DMS53 treated with DMSO at 0.1 percent for 48 hours (cell line): ENCODE measurements at regions not wholly inside any gene's neighbourhood (a gene's known extent, or its start where the extent isn't known, plus 50 kb on each side); places are given as distances from the start of the nearest gene placed in this dataset.

ENCODE experiments used
- DNase-seq: peaks from one replicate; lab custom pipeline; 2025; ENCODE audit not compliant: unreplicated experiment; lab: John Stamatoyannopoulos, UW

DNA sequence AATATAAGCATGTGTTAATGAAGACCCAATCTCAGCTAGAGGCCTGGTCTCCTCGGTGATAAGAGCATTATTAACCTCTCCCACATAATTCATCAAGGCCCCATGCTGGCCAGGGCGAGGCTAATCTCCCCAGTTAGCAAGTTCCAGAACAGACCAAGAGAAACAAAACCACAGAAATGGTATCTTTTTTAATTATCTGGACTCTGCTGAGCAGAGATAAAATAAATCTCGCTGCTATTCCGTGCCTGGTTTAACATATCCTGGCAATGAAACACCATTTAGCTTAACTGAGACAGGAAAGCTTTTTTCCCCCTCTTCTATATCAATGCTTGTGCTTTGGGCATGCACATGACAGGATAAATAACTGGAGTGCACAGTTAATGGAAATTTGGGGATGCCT lies 72.5 kb upstream of the ARHGEF3 start:
- no peak for DNase-seq

DNA sequence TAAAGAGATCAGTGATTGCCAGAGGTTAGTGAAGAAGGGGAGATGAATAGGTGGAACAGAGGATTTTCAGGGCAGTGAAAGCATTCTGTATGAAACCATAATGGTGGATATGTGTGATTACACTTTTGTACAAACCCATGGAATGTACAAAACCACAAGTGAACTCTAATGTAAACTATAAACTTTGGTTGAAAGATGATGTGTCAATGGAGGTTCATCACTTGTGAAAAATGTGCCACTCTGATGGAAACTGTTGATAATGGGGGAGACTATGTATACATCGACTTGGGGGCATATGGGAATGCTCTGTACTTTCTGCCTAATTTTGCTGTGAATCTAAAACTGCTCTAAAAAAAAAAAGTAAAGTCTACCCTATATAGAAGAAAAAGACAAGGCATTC lies 68.7 kb upstream of the ARHGEF3 start:
- no peak for DNase-seq

DNA sequence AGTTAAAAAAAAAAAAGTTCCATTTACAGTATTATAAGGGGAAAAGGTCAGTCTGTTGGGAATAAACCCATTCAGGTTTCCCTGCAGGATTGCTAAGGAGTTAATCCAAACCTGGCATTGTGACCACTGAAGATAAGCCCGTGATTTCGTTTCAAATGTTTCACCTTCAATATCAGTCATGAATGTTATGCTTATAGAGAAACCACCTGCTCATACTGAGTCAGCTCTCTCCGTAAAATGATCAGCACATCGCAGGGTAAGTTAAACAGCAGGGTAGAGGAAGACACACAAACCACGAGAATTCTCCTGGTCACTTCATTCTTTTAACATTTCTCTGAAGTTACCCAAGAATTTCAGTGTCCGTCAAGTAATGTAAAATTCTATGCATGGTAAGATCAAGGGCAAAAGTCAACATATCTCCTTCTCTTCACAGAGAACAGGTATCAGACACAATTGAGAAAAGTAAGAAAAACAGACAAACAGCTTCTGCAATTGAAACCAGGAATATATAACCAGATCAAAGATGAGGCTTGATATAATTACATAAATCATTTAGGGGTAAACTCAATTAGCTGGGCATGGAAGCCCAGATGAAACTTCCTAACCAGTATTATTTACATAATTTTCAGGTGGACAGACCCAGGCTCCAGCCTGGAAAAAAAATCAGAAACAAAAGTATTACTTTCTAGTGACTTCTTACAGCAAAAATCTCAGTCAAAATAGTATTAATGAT lies 67.6 kb upstream of the ARHGEF3 start:
- no peak for DNase-seq

DNA sequence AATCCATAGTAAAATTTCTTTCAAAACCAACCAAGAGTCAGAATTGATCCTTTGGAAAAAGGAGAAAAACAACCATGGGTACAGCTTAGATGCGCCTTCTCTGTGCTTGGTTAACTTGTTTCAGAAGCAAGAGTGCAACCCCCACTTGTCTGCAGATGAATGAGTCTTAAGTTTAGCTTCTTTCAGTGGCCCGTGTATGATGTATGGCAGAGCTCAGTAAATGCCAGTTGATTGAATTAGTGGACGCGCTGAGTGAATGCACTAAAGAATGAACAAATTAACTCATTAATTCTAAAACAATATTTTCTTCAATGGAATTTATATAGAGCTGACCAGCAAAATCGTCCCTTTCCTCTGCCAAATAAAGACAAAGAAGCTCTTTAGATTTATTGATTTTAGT lies 67.0 kb upstream of the ARHGEF3 start:
- DNase-seq: no peak

DNA sequence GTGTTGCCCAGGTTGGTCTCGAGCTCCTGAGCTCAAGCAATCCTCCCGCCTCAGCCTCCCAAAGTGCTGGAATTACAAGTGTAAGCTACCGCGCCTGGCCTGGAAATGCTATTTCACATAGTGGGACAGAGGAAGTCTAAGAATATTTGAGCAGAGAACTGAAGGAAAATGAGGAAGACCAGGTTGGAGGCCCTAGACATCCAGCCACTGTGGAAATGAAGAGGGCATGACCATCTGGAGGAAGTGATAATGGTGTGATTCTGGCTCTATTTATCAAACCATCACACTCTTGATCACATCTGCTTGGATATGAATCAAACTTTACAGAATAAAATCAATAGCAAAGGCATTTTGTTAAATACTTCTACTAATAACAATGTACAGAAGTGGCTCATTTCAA lies 65.9 kb upstream of the ARHGEF3 start:
- no peak for DNase-seq

DNA sequence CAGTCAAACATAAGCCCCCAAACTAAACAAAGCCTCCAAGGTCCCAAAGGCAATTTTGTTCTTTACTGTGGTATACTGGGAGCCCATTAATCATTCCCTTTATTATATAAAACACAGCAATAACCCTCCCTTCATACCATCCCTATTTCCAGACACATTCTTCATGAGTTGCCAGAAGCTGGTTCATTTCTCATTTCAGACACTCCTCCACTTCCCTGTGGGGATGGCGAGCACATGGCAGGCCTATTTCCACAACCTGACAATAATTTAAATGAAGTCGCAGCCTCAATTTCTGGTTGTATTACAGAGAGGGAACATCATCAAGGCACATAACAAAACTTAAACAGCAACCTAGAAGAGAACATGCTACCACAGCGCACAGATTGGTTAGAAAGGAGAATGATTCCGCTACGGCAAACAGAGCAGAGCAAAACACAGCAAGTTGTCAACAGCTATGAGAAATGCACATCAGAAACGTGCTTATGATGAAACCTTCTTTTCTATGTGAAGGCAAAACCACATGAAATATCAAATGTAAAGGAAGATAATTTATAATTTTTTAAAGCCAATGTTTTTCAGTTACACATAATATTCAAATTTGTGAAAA lies 63.3 kb upstream of the ARHGEF3 start:
- no peak for DNase-seq

DNA sequence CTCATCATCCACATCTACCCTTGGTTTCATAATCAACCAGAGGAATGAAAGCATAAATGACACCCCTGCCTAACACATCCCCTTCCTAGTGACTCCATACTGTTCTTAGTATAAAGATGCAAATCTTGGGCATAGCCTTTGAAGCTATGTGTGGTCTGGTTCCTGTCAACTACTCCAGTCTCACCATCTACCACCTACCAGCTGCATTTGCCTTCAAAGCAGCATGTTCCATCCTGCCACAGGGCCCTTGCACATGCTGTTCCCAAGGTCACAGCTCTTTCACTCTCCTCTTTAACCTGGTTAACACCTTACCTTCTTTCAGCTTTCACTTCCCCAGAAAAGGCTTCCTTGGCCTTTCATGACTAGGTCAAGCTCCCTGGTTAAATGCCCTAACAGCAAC lies 62.3 kb upstream of the ARHGEF3 start:
- DNase-seq: no peak

DNA sequence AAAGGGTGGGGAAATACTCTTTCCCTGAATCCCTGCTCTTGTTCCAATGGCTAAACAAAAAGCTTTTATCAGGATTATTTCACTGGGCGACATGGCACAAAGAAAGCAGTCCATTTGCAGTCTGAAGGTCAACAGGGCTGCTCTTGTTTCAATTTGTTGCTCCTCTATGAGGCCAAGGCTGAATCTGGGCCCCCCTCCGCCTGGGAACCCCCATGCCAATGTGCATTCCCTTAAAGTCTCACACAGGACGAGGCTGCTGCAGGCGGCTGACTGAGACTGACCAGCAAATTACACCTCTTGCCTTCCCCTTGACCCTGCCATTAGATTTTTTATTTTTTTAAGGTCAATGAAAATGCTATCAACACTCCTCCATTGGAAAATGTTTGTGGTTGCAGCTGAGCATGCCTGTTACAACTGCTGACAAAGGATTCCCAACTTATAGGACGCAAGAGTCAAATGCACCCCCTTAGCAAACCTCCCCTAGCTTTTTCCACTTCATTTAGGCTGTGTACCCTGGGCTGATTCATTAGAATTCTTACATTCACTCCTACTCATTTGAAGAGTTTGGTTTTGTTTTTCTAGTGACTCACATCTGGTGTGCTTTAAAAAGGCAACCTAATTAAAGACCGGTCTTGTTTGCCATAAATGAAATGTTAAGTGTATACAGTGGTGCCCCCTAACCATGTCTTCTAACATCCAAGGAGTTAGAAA lies 60.8 kb upstream of the ARHGEF3 start:
- no peak for DNase-seq

DNA sequence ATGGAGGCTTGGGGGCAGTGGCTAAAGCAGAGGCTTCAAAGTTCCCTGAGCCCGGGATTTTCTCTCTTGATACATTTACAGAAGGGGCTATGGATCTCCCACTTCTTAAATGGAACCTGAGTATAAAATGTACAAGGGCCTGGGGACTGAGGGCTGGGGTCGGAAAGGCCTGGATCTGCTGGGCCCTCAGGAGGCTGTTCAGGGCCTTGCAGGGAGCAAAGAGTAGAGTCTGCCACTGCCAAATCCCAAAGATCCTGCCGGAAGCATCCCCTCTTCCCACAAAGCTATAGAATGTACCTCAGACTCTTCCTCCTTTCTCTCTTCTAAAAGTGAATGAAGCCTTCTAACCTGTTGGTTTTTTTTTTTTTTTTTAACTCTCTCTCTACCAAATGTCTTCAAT lies 59.8 kb upstream of the ARHGEF3 start:
- DNase-seq: no peak

DNA sequence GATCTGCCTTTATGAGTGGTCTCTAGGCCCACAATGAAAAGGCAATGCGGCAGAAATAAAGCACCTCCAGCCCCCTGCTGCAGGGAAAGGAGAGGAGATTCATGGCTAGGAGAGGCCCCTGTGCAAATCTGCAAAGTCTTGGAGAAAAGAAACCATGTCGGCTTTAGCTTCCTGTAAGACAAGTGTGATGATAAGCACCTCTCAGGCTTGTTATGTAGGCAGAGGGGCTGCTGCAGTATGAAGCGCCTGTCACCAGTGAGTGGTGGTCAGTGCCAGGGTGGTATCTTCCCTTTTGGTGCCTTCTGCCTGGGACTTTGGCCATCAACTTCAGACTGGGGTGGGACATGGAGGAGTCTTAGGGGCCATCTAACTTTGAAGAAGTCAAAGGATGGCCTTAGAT lies 59.2 kb upstream of the ARHGEF3 start:
- DNase-seq: no peak

DNA sequence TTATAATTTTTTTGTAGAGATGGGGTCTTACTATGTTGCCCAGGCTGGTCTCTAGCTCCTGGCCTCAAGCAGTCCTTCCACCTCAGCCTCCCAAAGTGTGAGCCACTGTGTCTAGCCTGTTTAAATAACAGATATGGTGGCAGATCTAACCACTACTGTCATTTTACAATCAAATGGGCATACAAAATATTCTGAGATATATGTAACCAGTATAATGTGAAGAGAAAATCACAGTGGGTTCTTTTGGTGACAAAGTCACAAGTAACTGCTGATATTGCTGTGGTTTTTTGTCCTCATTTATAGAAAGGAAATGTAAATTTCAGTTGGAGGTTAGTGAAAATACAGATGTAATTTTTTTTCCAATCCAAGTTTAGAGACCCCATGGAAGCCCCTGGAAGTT lies 58.6 kb upstream of the ARHGEF3 start:
- DNase-seq: no peak

DNA sequence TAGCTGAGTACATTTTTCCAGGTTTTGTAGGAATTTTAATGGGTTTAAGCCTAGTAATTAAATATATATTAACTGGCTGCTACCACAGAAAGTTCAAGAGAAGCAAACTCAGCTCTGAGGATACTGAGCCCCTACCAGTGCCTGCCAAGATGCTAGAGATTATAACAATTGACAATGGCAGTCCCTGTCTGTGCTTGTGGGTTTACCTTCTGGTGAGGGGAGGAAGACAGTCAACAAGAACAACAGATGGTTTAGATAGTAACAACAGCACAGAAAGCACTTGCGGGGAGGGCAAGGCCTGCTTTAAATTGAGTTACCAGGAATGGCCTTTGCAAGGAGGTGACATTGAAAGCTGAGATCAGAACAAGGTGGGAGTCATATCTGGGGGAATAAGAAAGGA lies 56.6 kb upstream of the ARHGEF3 start:
- DNase-seq: no peak

DNA sequence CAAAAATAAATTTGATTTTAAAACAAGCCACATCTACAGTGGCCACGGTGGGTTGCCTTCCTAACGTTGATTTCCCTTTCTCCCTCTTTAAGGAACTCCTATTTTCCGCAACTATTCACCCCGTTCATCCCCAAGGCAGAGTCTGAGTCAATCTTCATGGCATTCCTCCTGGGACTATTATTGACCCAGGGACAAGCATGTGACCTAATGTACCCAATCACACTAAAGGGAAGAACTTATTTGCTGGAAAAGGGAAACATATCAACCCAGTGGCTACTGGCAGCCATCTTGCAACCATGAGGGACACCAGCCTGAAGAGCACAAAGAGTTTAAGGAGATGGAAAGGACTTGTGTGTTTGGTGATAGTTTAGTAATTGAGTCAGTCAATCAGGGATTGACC lies 55.4 kb upstream of the ARHGEF3 start:
- no peak for DNase-seq

DNA sequence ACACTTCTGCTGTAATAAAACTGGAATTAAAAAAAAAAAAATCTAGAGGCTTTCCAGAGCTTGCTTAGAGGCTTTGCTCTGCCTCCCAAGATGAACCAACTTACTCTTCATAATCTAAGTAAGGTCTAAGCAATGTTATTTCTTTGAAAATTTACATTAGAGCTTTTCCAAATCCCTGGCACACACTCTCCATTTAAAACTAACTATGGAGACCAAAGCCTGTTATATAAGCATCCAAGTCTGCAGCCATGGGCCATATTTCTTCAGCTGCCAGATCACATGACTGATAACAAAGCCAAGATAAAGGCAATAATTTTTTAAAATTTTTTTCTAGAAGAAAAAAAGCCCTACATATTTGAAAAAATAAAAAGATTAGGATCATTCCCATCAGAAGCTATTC lies 55.0 kb upstream of the ARHGEF3 start:
- DNase-seq: no peak

DNA sequence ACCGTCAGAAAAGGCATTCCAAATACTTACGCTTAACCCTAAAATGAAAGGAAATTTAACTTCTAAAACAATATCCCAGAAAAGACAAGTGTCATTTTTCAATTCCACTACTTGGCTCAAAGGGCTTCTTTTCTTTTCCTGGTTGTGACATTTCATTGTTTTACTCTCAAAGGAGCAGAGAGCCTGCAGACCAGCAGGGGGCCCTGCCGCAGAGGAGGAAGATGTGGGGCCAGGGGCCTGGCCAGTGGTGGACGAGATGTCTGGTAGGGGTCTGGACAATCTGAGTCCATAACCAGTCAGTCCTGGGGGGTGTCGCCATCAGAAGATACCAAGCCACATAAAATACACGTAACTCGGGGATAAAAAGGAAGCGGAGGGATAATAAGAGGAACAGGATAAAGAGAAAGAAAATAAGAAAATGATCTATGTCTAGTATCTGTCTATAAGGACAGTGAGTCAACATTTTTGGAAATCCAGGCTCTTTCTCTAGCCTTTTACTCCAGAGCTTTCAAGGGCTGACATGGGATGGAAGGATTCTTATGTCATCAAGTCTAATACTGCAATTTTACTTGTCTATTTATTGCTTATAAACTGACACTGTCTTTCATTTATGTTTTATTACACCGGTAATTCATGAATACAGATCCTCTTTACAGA lies 54.2 kb upstream of the ARHGEF3 start:
- DNase-seq: no peak

DNA sequence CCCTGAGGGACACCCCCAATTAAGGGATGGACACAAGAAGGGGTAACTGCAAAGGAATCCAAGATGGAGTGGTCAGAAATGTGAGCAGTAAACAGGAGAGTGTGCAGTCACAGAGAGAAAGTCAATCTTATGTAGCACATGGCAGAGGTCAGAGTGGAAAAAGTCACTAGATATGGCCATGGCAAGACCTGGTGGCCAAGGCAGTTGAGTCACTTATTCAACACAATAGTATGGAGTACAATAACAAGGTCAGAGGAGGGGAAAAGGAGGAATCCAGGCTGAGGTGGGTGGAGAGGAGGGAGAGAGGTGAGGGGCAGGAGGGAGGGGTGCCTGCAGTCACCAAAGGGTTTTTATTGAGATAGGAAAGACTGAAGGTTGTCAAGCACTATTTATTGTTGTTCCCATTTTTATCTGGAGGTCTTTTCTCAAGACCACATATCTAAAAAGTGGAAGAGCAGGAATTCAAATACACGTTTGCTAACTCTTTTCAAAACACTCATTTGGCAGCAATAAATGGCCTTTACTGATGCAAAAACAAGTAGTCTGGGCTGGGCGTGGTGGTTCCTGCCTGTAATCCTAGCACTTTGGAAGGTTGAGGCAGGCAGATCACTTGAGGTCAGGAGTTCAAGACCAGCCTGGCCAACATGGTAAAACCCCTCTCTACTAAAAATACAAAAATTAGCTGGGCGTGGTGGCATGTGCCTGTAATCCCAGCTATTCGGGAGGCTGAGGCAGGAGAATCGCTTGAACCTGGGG lies 53.3 kb upstream of the ARHGEF3 start:
- no peak for DNase-seq

DNA sequence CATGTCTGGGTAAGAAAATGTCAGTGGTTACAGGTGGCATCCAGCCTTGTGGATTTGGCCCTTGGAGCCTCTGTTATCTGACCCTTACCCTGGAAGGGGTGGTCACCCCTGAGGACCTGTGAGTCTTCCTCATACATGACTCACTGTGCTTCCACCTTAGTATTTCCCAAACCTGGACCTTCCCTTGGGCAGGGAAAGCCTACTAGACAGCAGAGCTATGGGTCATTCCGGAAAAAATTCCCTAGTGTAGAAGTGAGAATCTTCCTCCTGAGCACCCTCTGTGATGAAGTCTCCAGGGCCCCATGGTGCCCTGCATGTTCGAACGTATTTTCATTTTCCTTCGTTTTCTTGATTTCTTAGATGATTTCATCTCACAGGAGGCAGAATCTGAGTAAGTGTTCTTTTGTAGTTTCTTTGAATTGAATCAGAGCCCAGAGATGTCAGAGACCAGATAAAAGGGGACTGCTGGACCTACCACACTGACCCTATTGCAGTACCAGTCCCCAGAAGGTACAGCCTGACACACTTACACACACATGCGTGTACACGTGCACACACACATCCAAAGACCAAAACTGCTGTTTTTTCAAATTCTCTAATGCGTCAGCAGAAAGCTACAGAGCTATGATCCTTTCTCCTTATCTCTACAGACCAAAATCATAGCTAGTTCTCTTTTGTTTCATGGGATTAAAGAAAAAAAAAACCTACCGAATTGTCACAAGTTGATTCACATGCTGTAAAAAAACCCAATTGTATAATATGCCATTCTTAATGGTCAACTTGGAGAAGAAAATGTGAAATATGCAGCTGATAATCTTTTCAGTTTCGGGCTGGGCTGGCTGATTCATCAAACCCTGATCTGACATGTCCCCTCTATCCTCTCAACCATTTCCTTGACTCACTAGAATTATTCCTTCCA lies 50.5 kb upstream of the ARHGEF3 start:
- no peak for DNase-seq
